Thyroid gland (tissue), 4 donors: ENCODE measurements at regions not wholly inside any gene's neighbourhood (a gene's known extent, or its start where the extent isn't known, plus 50 kb on each side); places are given as distances from the start of the nearest gene placed in this dataset.

ENCODE experiments used
- CTCF ChIP-seq, 6 experiments: fragments of 200-600 bp in 3 of 6; fragments of 450-650 bp in 3 of 6; sonication (generic) in 3 of 6; IDR thresholded peaks; one replicate each; pipeline ENCODE4 v1.5.1; 2016 to 2019; ENCODE audit warnings: antibody characterized with exemption in 6 of 6, mild to moderate bottlenecking in 2 of 6, inconsistent platforms in 1 of 6, moderate library complexity in 1 of 6
- POLR2A ChIP-seq, 2 donors: fragments of 450-650 bp; IDR thresholded peaks; one replicate each; pipeline ENCODE4 v1.6.1; 2017; ENCODE audit warnings: antibody characterized with exemption in 2 of 2, mild to moderate bottlenecking in 2 of 2, moderate library complexity in 1 of 2

DNA sequence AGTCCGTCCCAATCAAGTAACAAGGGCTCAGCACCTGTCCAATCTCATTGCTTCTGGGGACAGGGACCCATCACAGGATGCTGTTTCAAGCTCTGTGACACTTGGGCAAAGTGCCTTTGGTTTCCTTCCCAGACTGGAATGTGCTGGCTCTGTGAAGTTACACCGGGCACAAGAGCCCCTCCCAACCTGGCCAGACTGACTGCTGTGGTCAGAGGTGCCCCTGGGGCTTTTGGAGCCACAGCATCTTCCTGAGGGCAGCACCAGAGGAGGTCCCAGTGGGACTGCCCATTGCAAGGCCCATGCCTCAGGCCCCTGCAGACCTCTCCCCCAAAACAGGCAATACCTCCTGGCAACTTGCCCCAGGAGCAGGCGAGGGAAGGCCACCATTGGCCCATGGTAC lies 155.2 kb upstream of the GRK3 start:
- TF ChIP-seq CTCF (IDR thresholded peaks at IDR 0.05) = no peak
- TF ChIP-seq POLR2A (IDR thresholded peaks at IDR 0.05) = no peak
